ENCODE measurements at regions not wholly inside any gene's neighbourhood (a gene's known extent, or its start where the extent isn't known, plus 50 kb on each side); places are given as distances from the start of the nearest gene placed in this dataset.

DNA sequence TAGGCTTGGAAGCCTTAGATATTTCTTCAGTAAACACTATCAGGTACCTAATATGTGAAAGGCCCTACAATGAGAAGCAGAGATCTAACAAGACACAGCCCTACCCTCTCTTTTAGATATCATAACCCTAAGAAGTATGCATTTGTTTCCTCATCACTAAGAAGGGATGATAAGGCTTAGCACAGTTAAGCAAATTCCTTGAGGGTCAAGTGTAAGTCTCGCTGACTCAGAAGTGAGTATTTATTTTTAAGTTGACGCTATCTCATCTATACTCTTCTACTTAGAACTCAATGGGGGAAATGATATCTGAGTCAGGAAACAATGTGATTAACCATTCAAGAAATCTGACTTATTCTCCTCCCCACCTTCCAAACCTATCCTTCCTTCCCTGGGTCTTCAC is 149.7 kb downstream of the ESM1 start:
- CTCF ChIA-PET: no interaction called here

DNA sequence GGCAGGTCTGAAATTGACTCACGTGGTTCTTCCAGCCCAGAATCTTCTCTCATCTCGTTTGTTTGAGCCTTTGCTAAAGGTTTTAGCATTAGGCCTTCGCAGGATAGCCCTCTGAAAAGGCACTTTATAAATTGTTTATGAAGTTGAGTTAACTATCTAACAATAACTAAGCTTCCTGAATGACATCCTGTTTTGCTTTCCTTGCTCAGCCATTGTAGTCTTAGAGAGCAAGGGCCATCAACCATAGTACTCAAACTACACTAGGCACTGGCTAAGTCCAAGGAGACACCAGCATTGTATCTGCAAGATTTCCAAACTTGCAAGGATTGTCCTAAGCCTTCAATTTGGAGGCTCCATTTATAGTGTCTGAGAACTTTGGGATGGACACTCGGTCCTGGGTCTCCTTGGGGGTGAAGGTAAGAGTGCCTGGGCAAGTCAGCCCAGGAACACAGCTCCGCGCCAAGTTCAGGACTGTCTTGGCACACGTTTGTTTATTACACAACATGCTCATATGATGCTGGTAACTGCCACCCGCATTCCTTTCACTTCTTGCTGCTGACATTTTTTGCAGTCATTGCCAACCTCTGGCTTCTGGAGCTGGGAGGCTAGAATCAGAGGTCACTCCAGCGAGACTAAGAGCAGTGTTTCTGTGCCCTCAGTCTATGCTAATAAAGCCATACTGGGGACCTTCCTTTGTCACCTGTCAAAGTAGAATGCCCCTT is 151.1 kb downstream of the ESM1 start:
- ChIA-PET CTCF (no interaction called here), POLR2A (no interaction called here)
- Mint-ChIP-seq H3K4me1 (ENCODE audit: low read depth, unreplicated experiment) (peaks cover 22% of the 10 kb centered on the region), H3K36me3 (ENCODE audit: insufficient read depth, unreplicated experiment) (no peaks in the 10 kb centered on the region), H3K27ac (ENCODE audit: unreplicated experiment) (no peak overlapping the region), H3K27me3 (ENCODE audit: insufficient read depth, unreplicated experiment) (no peaks in the 10 kb centered on the region), H3K4me3 (ENCODE audit: unreplicated experiment) (no peak overlapping the region), H3K9me3 (ENCODE audit: unreplicated experiment) (no peaks in the 10 kb centered on the region)
- DNase-seq: no peak
- intact Hi-C loops (cut with micrococcal nuclease; ENCODE audit: unreplicated experiment): no loop called here
- TF ChIP-seq, protein P1, sequence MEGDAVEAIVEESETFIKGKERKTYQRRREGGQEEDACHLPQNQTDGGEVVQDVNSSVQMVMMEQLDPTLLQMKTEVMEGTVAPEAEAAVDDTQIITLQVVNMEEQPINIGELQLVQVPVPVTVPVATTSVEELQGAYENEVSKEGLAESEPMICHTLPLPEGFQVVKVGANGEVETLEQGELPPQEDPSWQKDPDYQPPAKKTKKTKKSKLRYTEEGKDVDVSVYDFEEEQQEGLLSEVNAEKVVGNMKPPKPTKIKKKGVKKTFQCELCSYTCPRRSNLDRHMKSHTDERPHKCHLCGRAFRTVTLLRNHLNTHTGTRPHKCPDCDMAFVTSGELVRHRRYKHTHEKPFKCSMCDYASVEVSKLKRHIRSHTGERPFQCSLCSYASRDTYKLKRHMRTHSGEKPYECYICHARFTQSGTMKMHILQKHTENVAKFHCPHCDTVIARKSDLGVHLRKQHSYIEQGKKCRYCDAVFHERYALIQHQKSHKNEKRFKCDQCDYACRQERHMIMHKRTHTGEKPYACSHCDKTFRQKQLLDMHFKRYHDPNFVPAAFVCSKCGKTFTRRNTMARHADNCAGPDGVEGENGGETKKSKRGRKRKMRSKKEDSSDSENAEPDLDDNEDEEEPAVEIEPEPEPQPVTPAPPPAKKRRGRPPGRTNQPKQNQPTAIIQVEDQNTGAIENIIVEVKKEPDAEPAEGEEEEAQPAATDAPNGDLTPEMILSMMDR (IDR thresholded peaks at IDR 0.05; ENCODE audit: insufficient read depth in 1 of 2, low read depth in 1 of 2, low read length in 1 of 2, severe bottlenecking in 1 of 2, unreplicated experiment in 1 of 2): no peak
- BruUV-seq (replicated peaks): no TSS peak
- Histone ChIP-seq H3K27me3 (replicated peaks; ENCODE audit: control insufficient read depth, insufficient read depth, low read length) (no peaks in the 10 kb centered on the region), H3K36me3 (ENCODE audit: control insufficient read depth, insufficient read depth, low read length) (no peaks in the 10 kb centered on the region), H3K4me1 (peaks cover 27% of the 10 kb centered on the region), H3K9me3 (0 out of 2 replicates have a peak, but pooled peaks cover 3% of the 10 kb centered on the region), H3K4me3 (ENCODE audit: low read depth, low read length) (no peak overlapping the region)

More for the DNA sequence above, 149.7 kb downstream of the ESM1 start:
- intact Hi-C loops (cut with micrococcal nuclease; ENCODE audit: unreplicated experiment): no loop called here
- H3K36me3 Mint-ChIP-seq (ENCODE audit: insufficient read depth, unreplicated experiment): no peaks in the 10 kb centered on the region
- Histone ChIP-seq H3K36me3 (ENCODE audit: control insufficient read depth, insufficient read depth, low read length) (no peaks in the 10 kb centered on the region), H3K4me3 (ENCODE audit: low read depth, low read length) (no peak overlapping the region), H3K27me3 (replicated peaks; ENCODE audit: control insufficient read depth, insufficient read depth, low read length) (no peaks in the 10 kb centered on the region), H3K9me3 (0 out of 2 replicates have a peak, but pooled peaks cover 3% of the 10 kb centered on the region), H3K4me1 (peaks cover 27% of the 10 kb centered on the region)
- TF ChIP-seq, protein P1 (IDR thresholded peaks at IDR 0.05; ENCODE audit: insufficient read depth in 1 of 2, low read depth in 1 of 2, low read length in 1 of 2, severe bottlenecking in 1 of 2, unreplicated experiment in 1 of 2): no peak
- H3K27ac Mint-ChIP-seq (ENCODE audit: unreplicated experiment): no peak overlapping the region
- no peaks in the 10 kb centered on the region for H3K27me3 Mint-ChIP-seq (ENCODE audit: insufficient read depth, unreplicated experiment)
- no peaks in the 10 kb centered on the region for H3K9me3 Mint-ChIP-seq (ENCODE audit: unreplicated experiment)
- no peak for DNase-seq
- no TSS peak for BruUV-seq (replicated peaks)
- POLR2A ChIA-PET: no interaction called here
- peaks cover 22% of the 10 kb centered on the region for H3K4me1 Mint-ChIP-seq (ENCODE audit: low read depth, unreplicated experiment)
- no peak overlapping the region for H3K4me3 Mint-ChIP-seq (ENCODE audit: unreplicated experiment)

DNA sequence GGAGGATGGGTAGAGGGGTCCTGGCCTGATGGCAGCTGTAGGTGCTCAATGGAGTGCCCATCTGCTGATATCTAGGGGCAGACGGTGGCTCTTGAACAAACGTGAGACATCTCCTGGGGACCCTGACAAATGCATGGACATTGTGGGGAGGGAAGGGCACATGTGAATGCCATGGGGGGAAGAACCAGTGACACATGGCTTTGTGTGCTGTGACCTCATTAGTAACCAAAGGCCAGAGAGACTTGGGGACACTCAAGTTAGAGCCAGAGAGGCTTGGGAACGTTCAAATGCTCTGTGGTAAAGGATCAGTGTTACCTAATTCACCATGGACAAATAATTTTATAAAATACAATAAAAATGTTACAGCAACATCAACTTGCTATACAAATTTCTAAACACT is 151.8 kb downstream of the ESM1 start:
- BruUV-seq (replicated peaks): no TSS peak
- Mint-ChIP-seq H3K4me1 (ENCODE audit: low read depth, unreplicated experiment) (peaks cover 20% of the 10 kb centered on the region), H3K36me3 (ENCODE audit: insufficient read depth, unreplicated experiment) (no peaks in the 10 kb centered on the region), H3K27ac (ENCODE audit: unreplicated experiment) (no peak overlapping the region), H3K4me3 (ENCODE audit: unreplicated experiment) (no peak overlapping the region), H3K27me3 (ENCODE audit: insufficient read depth, unreplicated experiment) (no peaks in the 10 kb centered on the region), H3K9me3 (ENCODE audit: unreplicated experiment) (no peaks in the 10 kb centered on the region)
- intact Hi-C loops (cut with micrococcal nuclease; ENCODE audit: unreplicated experiment): loop anchor here (1.0 kb wide), 1 partner anchor 31 kb away; no protein-coding TSS in a partner anchor
- no peaks in the 10 kb centered on the region for H3K27me3 ChIP-seq (replicated peaks; ENCODE audit: control insufficient read depth, insufficient read depth, low read length)
- 0 out of 2 replicates have a peak, but pooled peaks cover 3% of the 10 kb centered on the region for H3K9me3 ChIP-seq
- H3K4me3 ChIP-seq (ENCODE audit: low read depth, low read length): no peak overlapping the region
- CTCF ChIA-PET: no interaction called here
- H3K4me1 ChIP-seq: peaks cover 22% of the 10 kb centered on the region
- no peak for DNase-seq
- POLR2A ChIA-PET: no interaction called here
- H3K36me3 ChIP-seq (ENCODE audit: control insufficient read depth, insufficient read depth, low read length): no peaks in the 10 kb centered on the region
- TF ChIP-seq, protein P1 (IDR thresholded peaks at IDR 0.05; ENCODE audit: insufficient read depth in 1 of 2, low read depth in 1 of 2, low read length in 1 of 2, severe bottlenecking in 1 of 2, unreplicated experiment in 1 of 2): no peak
